ENCODE measurements at regions not wholly inside any gene's neighbourhood (a gene's known extent, or its start where the extent isn't known, plus 50 kb on each side); places are given as distances from the start of the nearest gene placed in this dataset.

GRCh38 chr6:25017932-25018567 is 82.3 kb upstream of the RIPOR2 start:
- Mint-ChIP-seq H3K27me3 (peaks cover 2% of the 10 kb centered on the region), H3K27ac (no peak overlapping the region), H3K36me3 (ENCODE audit: low read depth) (no peaks in the 10 kb centered on the region), H3K9me3 (no peaks in the 10 kb centered on the region), H3K4me1 (ENCODE audit: low read depth) (peaks cover 34% of the 10 kb centered on the region), H3K4me3 (no peak overlapping the region)
- intact Hi-C loops (cut with micrococcal nuclease) = loop anchor here (1.0 to 5.0 kb wide), 3 partner anchors 52 to 236 kb away; no protein-coding TSS in a partner anchor

- intact Hi-C loops (cut with micrococcal nuclease) = loop anchor here (1.0 to 5.0 kb wide), 3 partner anchors 52 to 236 kb away; no protein-coding TSS in a partner anchor
- H3K9me3 Mint-ChIP-seq = no peaks in the 10 kb centered on the region
- peaks cover 2% of the 10 kb centered on the region for H3K27me3 Mint-ChIP-seq
- no peak overlapping the region for H3K4me3 Mint-ChIP-seq
- H3K27ac Mint-ChIP-seq = no peak overlapping the region
- peaks cover 29% of the 10 kb centered on the region for H3K4me1 Mint-ChIP-seq (ENCODE audit: low read depth)
- H3K36me3 Mint-ChIP-seq (ENCODE audit: low read depth) = no peaks in the 10 kb centered on the region
Measured at GRCh38 chr6:25018568-25018954, 82.8 kb upstream of the RIPOR2 start.

GRCh38 chr6:25022140-25022553 is 86.4 kb upstream of the RIPOR2 start:
- Mint-ChIP-seq H3K27ac (no peak overlapping the region), H3K9me3 (no peaks in the 10 kb centered on the region), H3K4me3 (no peak overlapping the region), H3K36me3 (ENCODE audit: low read depth) (no peaks in the 10 kb centered on the region), H3K4me1 (ENCODE audit: low read depth) (peaks cover 25% of the 10 kb centered on the region), H3K27me3 (no peaks in the 10 kb centered on the region)
- intact Hi-C loops (cut with micrococcal nuclease) = no loop called here

GRCh38 chr6:25023781-25024180 is 88.0 kb upstream of the RIPOR2 start:
- no peak overlapping the region for H3K4me3 Mint-ChIP-seq
- H3K36me3 Mint-ChIP-seq (ENCODE audit: low read depth) = no peaks in the 10 kb centered on the region
- intact Hi-C loops (cut with micrococcal nuclease) = no loop called here
- H3K4me1 Mint-ChIP-seq (ENCODE audit: low read depth) = peaks cover 18% of the 10 kb centered on the region
- no peaks in the 10 kb centered on the region for H3K9me3 Mint-ChIP-seq
- H3K27me3 Mint-ChIP-seq = no peaks in the 10 kb centered on the region
- H3K27ac Mint-ChIP-seq = no peak overlapping the region

GRCh38 chr6:25024821-25025220 is 89.1 kb upstream of the RIPOR2 start:
- H3K4me1 Mint-ChIP-seq (ENCODE audit: low read depth) = peaks cover 18% of the 10 kb centered on the region
- H3K27ac Mint-ChIP-seq = peak overlapping the region; percentile 64
- no peaks in the 10 kb centered on the region for H3K9me3 Mint-ChIP-seq
- no peak overlapping the region for H3K4me3 Mint-ChIP-seq
- no peaks in the 10 kb centered on the region for H3K36me3 Mint-ChIP-seq (ENCODE audit: low read depth)
- intact Hi-C loops (cut with micrococcal nuclease) = no loop called here
- H3K27me3 Mint-ChIP-seq = no peaks in the 10 kb centered on the region

GRCh38 chr6:25025248-25025918 is 89.6 kb upstream of the RIPOR2 start:
- Mint-ChIP-seq H3K27ac (peak overlapping the region; percentile 64), H3K27me3 (no peaks in the 10 kb centered on the region), H3K9me3 (no peaks in the 10 kb centered on the region), H3K4me3 (no peak overlapping the region), H3K36me3 (ENCODE audit: low read depth) (no peaks in the 10 kb centered on the region), H3K4me1 (ENCODE audit: low read depth) (peaks cover 18% of the 10 kb centered on the region)
- intact Hi-C loops (cut with micrococcal nuclease) = no loop called here

GRCh38 chr6:25025919-25026301 is 90.2 kb upstream of the RIPOR2 start:
- no peaks in the 10 kb centered on the region for H3K36me3 Mint-ChIP-seq (ENCODE audit: low read depth)
- intact Hi-C loops (cut with micrococcal nuclease) = no loop called here
- peaks cover 18% of the 10 kb centered on the region for H3K4me1 Mint-ChIP-seq (ENCODE audit: low read depth)
- no peak overlapping the region for H3K4me3 Mint-ChIP-seq
- no peaks in the 10 kb centered on the region for H3K27me3 Mint-ChIP-seq
- H3K27ac Mint-ChIP-seq = no peak overlapping the region
- no peaks in the 10 kb centered on the region for H3K9me3 Mint-ChIP-seq

GRCh38 chr6:25026723-25027122 is 91.0 kb upstream of the RIPOR2 start:
- peaks cover 18% of the 10 kb centered on the region for H3K4me1 Mint-ChIP-seq (ENCODE audit: low read depth)
- H3K27me3 Mint-ChIP-seq = no peaks in the 10 kb centered on the region
- H3K9me3 Mint-ChIP-seq = no peaks in the 10 kb centered on the region
- H3K36me3 Mint-ChIP-seq (ENCODE audit: low read depth) = no peaks in the 10 kb centered on the region
- no peak overlapping the region for H3K27ac Mint-ChIP-seq
- intact Hi-C loops (cut with micrococcal nuclease) = no loop called here
- no peak overlapping the region for H3K4me3 Mint-ChIP-seq

GRCh38 chr6:25027221-25027916 is 91.6 kb upstream of the RIPOR2 start:
- no peaks in the 10 kb centered on the region for H3K9me3 Mint-ChIP-seq
- intact Hi-C loops (cut with micrococcal nuclease) = no loop called here
- no peak overlapping the region for H3K27ac Mint-ChIP-seq
- H3K4me1 Mint-ChIP-seq (ENCODE audit: low read depth) = peaks cover 18% of the 10 kb centered on the region
- H3K27me3 Mint-ChIP-seq = no peaks in the 10 kb centered on the region
- H3K36me3 Mint-ChIP-seq (ENCODE audit: low read depth) = no peaks in the 10 kb centered on the region
- peak overlapping the region; percentile 23 for H3K4me3 Mint-ChIP-seq

GRCh38 chr6:25028328-25028727 is 92.6 kb upstream of the RIPOR2 start:
- no peak overlapping the region for H3K4me3 Mint-ChIP-seq
- no peaks in the 10 kb centered on the region for H3K9me3 Mint-ChIP-seq
- no peak overlapping the region for H3K27ac Mint-ChIP-seq
- H3K36me3 Mint-ChIP-seq (ENCODE audit: low read depth) = no peaks in the 10 kb centered on the region
- intact Hi-C loops (cut with micrococcal nuclease) = no loop called here
- H3K4me1 Mint-ChIP-seq (ENCODE audit: low read depth) = peaks cover 18% of the 10 kb centered on the region
- no peaks in the 10 kb centered on the region for H3K27me3 Mint-ChIP-seq

- H3K27me3 Mint-ChIP-seq = no peaks in the 10 kb centered on the region
- H3K27ac Mint-ChIP-seq = no peak overlapping the region
- intact Hi-C loops (cut with micrococcal nuclease) = no loop called here
- H3K4me1 Mint-ChIP-seq (ENCODE audit: low read depth) = peaks cover 30% of the 10 kb centered on the region
- no peaks in the 10 kb centered on the region for H3K36me3 Mint-ChIP-seq (ENCODE audit: low read depth)
- H3K9me3 Mint-ChIP-seq = no peaks in the 10 kb centered on the region
- H3K4me3 Mint-ChIP-seq = no peak overlapping the region
Measured at GRCh38 chr6:25032934-25033333, 97.2 kb upstream of the RIPOR2 start.

- Mint-ChIP-seq H3K27ac (peak overlapping the region; percentile 83), H3K4me3 (peak overlapping the region; percentile 76), H3K9me3 (no peaks in the 10 kb centered on the region), H3K27me3 (no peaks in the 10 kb centered on the region), H3K36me3 (ENCODE audit: low read depth) (no peaks in the 10 kb centered on the region), H3K4me1 (ENCODE audit: low read depth) (peaks cover 40% of the 10 kb centered on the region)
- intact Hi-C loops (cut with micrococcal nuclease) = no loop called here
Measured at GRCh38 chr6:25034431-25034921, 98.7 kb upstream of the RIPOR2 start.

GRCh38 chr6:25035174-25035511 is 99.4 kb upstream of the RIPOR2 start:
- Mint-ChIP-seq H3K9me3 (no peaks in the 10 kb centered on the region), H3K36me3 (ENCODE audit: low read depth) (no peaks in the 10 kb centered on the region), H3K4me1 (ENCODE audit: low read depth) (peaks cover 40% of the 10 kb centered on the region), H3K27ac (peak overlapping the region; percentile 83), H3K4me3 (peak overlapping the region; percentile 60), H3K27me3 (no peaks in the 10 kb centered on the region)
- intact Hi-C loops (cut with micrococcal nuclease) = no loop called here

Data from dendritic cell treated with granulocyte-macrophage colony-stimulating factor and Interleukin-4, amounts not matched to agents 40 ng/mL and 50 ng/mL, for 4 days (primary cell).